ENCODE measurements at regions not wholly inside any gene's neighbourhood (a gene's known extent, or its start where the extent isn't known, plus 50 kb on each side); places are given as distances from the start of the nearest gene placed in this dataset.

- no peak for TF ChIP-seq CTCF (IDR thresholded peaks at IDR 0.05)
- TF ChIP-seq POLR2A (IDR thresholded peaks at IDR 0.05), result no peak
Observed at GRCh38 chr7:54921116-54921515, 97.7 kb upstream of the EGFR start.
